ENCODE measurements at regions not wholly inside any gene's neighbourhood (a gene's known extent, or its start where the extent isn't known, plus 50 kb on each side); places are given as distances from the start of the nearest gene placed in this dataset.

DNA sequence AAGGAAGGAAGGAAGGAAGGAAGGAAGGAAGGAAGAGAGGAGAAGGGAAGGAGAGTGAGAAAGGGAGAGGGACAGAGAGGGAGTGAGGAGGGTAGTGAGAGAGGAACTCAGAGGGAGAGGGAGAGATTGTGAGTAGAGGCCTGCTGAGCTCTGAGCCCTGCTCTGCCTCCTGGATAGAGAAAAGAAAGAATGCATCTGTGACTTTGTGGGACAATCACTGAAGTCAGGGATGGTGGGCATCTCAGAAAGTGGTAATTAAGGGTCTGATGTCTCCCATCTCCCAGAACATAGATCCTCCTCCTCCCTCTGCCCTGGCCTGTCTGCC lies 142.9 kb upstream of the BANK1 start:
- no peak for TF ChIP-seq ZNF217 (IDR thresholded peaks at IDR 0.05)
- no peak for TF ChIP-seq CREB1 (IDR thresholded peaks at IDR 0.05; ENCODE audit: low read depth)
- no peak for TF ChIP-seq KDM1A (IDR thresholded peaks at IDR 0.05; ENCODE audit: borderline replicate concordance)
- TF ChIP-seq, protein P1, sequence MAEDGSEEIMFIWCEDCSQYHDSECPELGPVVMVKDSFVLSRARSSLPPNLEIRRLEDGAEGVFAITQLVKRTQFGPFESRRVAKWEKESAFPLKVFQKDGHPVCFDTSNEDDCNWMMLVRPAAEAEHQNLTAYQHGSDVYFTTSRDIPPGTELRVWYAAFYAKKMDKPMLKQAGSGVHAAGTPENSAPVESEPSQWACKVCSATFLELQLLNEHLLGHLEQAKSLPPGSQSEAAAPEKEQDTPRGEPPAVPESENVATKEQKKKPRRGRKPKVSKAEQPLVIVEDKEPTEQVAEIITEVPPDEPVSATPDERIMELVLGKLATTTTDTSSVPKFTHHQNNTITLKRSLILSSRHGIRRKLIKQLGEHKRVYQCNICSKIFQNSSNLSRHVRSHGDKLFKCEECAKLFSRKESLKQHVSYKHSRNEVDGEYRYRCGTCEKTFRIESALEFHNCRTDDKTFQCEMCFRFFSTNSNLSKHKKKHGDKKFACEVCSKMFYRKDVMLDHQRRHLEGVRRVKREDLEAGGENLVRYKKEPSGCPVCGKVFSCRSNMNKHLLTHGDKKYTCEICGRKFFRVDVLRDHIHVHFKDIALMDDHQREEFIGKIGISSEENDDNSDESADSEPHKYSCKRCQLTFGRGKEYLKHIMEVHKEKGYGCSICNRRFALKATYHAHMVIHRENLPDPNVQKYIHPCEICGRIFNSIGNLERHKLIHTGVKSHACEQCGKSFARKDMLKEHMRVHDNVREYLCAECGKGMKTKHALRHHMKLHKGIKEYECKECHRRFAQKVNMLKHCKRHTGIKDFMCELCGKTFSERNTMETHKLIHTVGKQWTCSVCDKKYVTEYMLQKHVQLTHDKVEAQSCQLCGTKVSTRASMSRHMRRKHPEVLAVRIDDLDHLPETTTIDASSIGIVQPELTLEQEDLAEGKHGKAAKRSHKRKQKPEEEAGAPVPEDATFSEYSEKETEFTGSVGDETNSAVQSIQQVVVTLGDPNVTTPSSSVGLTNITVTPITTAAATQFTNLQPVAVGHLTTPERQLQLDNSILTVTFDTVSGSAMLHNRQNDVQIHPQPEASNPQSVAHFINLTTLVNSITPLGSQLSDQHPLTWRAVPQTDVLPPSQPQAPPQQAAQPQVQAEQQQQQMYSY (CRISPR knock-in tag; IDR thresholded peaks at IDR 0.05): no peak
- TF ChIP-seq FOXM1 (IDR thresholded peaks at IDR 0.05; ENCODE audit: low read depth, low read length): no peak
- no peak for TF ChIP-seq HCFC1 (IDR thresholded peaks at IDR 0.05; ENCODE audit: low read length)
- TF ChIP-seq, protein P2, sequence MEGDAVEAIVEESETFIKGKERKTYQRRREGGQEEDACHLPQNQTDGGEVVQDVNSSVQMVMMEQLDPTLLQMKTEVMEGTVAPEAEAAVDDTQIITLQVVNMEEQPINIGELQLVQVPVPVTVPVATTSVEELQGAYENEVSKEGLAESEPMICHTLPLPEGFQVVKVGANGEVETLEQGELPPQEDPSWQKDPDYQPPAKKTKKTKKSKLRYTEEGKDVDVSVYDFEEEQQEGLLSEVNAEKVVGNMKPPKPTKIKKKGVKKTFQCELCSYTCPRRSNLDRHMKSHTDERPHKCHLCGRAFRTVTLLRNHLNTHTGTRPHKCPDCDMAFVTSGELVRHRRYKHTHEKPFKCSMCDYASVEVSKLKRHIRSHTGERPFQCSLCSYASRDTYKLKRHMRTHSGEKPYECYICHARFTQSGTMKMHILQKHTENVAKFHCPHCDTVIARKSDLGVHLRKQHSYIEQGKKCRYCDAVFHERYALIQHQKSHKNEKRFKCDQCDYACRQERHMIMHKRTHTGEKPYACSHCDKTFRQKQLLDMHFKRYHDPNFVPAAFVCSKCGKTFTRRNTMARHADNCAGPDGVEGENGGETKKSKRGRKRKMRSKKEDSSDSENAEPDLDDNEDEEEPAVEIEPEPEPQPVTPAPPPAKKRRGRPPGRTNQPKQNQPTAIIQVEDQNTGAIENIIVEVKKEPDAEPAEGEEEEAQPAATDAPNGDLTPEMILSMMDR (IDR thresholded peaks at IDR 0.05 in 2 of 3, conservative IDR thresholded peaks at IDR 0.05 in 1 of 3; ENCODE audit: control insufficient read depth in 2 of 3, extremely low read depth in 1 of 3, insufficient read depth in 1 of 3, low read depth in 3 of 3, low read length in 3 of 3): no peak
- TF ChIP-seq ATF7 (IDR thresholded peaks at IDR 0.05; ENCODE audit: low read depth): no peak
- no peak for TF ChIP-seq EZH2 (IDR thresholded peaks at IDR 0.05; ENCODE audit: borderline replicate concordance, control insufficient read depth, low read depth, low read length)
